GM12878 (cell line): ENCODE measurements at regions not wholly inside any gene's neighbourhood (a gene's known extent, or its start where the extent isn't known, plus 50 kb on each side); places are given as distances from the start of the nearest gene placed in this dataset.

Experiments used
- ELK1 ChIP-seq: IDR thresholded peaks from 2 replicates; pipeline ENCODE4 v1.6.1; 2012; ENCODE audit warnings: low read depth, low read length, improper control_type of control experiment
- EP300 ChIP-seq, 2 experiments: fragments of 150-350 bp in 1 of 2; IDR thresholded peaks; 2 replicates each; pipeline ENCODE4 v1.6.1; 2011 to 2012; ENCODE audit warnings: low read depth in 2 of 2, low read length in 2 of 2, borderline replicate concordance in 1 of 2, improper control_type of control experiment in 1 of 2, inconsistent platforms in 1 of 2; ENCODE audit not compliant: control insufficient read depth in 1 of 2
- EZH2 ChIP-seq: IDR thresholded peaks from 2 replicates; pipeline ENCODE4 v1.6.1; 2012; ENCODE audit warnings: low read depth, mild to moderate bottlenecking, control low read depth, inconsistent platforms, low read length, borderline replicate concordance; ENCODE audit not compliant: control insufficient read depth
- HDAC2 ChIP-seq: fragments of 200-600 bp; sonication (generic); IDR thresholded peaks from 2 replicates; pipeline ENCODE4 v1.6.1; 2017
- MYB ChIP-seq: fragments of 150-350 bp; IDR thresholded peaks from 2 replicates; pipeline ENCODE4 v1.6.1; 2014; ENCODE audit warnings: mild to moderate bottlenecking, low read depth, low read length, borderline replicate concordance
- NR2C1 ChIP-seq: fragments of 450-650 bp; IDR thresholded peaks from 2 replicates; pipeline ENCODE4 v1.6.1; 2017; ENCODE audit warnings: antibody characterized with exemption, mild to moderate bottlenecking, moderate library complexity
- SP1 ChIP-seq: IDR thresholded peaks from one replicate; pipeline ENCODE4 v1.6.1; 2011; ENCODE audit warnings: low read depth, low read length
- TAF1 ChIP-seq: IDR thresholded peaks from 2 replicates; pipeline ENCODE4 v1.6.1; 2011; ENCODE audit warnings: mild to moderate bottlenecking, low read depth, low read length, borderline replicate concordance
- ZBTB40 ChIP-seq: fragments of 450-650 bp; IDR thresholded peaks from 2 replicates; pipeline ENCODE4 v1.6.1; 2016; ENCODE audit warnings: mild to moderate bottlenecking, moderate library complexity, borderline replicate concordance
- TF ChIP-seq, protein P1 (sequence below), 3 experiments: IDR thresholded peaks in 2 of 3; conservative IDR thresholded peaks in 1 of 3; 2 replicates each; pipeline ENCODE4 v1.5.1; 2011; ENCODE audit warnings: low read depth in 3 of 3, low read length in 3 of 3, mild to moderate bottlenecking in 3 of 3, control low read depth in 2 of 3, moderate library complexity in 2 of 3, inconsistent platforms in 1 of 3, mixed read lengths in 1 of 3; ENCODE audit not compliant: control insufficient read depth in 2 of 3, insufficient read depth in 1 of 3; ENCODE audit errors: extremely low read depth in 1 of 3

DNA sequence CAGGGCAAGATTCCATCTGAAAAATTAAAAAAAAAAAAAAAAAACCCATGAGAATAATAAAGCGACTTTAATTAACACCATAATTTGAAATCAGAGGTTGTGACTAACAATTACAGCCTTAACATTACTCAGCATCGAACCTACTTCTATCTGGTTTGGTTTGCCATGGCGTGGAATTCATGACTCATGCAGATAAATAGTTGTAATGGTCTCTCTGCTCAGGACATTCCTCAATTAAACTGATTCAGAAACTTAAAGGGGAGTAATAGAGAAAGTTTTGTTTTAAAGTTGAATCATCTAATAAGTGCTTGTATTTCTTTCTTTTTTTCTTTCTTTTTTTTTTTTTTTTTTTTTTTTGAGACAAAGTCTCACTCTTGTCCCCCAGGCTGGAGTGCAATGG, 135.5 kb downstream of the SPATA31D1 start:
- TF ChIP-seq, protein P1, sequence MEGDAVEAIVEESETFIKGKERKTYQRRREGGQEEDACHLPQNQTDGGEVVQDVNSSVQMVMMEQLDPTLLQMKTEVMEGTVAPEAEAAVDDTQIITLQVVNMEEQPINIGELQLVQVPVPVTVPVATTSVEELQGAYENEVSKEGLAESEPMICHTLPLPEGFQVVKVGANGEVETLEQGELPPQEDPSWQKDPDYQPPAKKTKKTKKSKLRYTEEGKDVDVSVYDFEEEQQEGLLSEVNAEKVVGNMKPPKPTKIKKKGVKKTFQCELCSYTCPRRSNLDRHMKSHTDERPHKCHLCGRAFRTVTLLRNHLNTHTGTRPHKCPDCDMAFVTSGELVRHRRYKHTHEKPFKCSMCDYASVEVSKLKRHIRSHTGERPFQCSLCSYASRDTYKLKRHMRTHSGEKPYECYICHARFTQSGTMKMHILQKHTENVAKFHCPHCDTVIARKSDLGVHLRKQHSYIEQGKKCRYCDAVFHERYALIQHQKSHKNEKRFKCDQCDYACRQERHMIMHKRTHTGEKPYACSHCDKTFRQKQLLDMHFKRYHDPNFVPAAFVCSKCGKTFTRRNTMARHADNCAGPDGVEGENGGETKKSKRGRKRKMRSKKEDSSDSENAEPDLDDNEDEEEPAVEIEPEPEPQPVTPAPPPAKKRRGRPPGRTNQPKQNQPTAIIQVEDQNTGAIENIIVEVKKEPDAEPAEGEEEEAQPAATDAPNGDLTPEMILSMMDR (IDR thresholded peaks at IDR 0.05 in 2 of 3, conservative IDR thresholded peaks at IDR 0.05 in 1 of 3; ENCODE audit: control insufficient read depth in 2 of 3, extremely low read depth in 1 of 3, insufficient read depth in 1 of 3, low read depth in 3 of 3, low read length in 3 of 3): no peak
- TF ChIP-seq EP300 (IDR thresholded peaks at IDR 0.05; ENCODE audit: borderline replicate concordance in 1 of 2, control insufficient read depth in 1 of 2, low read depth in 2 of 2, low read length in 2 of 2): no peak
- TF ChIP-seq ZBTB40: no peak
- TF ChIP-seq EZH2: no peak
- TF ChIP-seq SP1: no peak
- no peak for TF ChIP-seq TAF1
- no peak for TF ChIP-seq ELK1
- no peak for TF ChIP-seq HDAC2
- no peak for TF ChIP-seq MYB
- TF ChIP-seq NR2C1: no peak
